ENCODE measurements at regions not wholly inside any gene's neighbourhood (a gene's known extent, or its start where the extent isn't known, plus 50 kb on each side); places are given as distances from the start of the nearest gene placed in this dataset.

GRCh38 chr2:62415518-62415917, 90.5 kb downstream of the TMEM17 start:
- Histone ChIP-seq H3K27me3 (ENCODE audit: control insufficient read depth in 2 of 2, insufficient read depth in 1 of 2, low read length in 1 of 2) (no peaks in the 10 kb centered on the region), H3K27ac (ENCODE audit: low read depth in 1 of 2, low read length in 1 of 2) (no peak overlapping the region), H3K9me3 (ENCODE audit: control insufficient read depth in 2 of 2, insufficient read depth in 1 of 2, low read length in 1 of 2) (no peaks in the 10 kb centered on the region), H3K4me3 (ENCODE audit: low read length in 2 of 2) (no peak overlapping the region), H3K36me3 (ENCODE audit: control insufficient read depth in 2 of 2, insufficient read depth in 2 of 2, low read length in 1 of 2) (no peaks in the 10 kb centered on the region), H3K4me1 (ENCODE audit: control insufficient read depth in 2 of 2, insufficient read depth in 2 of 2, low read length in 2 of 2) (peaks cover 0 to 20% of the 10 kb centered on the region in 2 donors)
- 98% methylated on average over 2 of the region's 2 CpGs for WGBS
- no peak for DNase-seq (ENCODE audit: low read depth in 6 of 9, low spot score in 9 of 9)

GRCh38 chr2:62415019-62415431, 91.0 kb downstream of the TMEM17 start:
- H3K9me3 ChIP-seq (ENCODE audit: control insufficient read depth in 2 of 2, insufficient read depth in 1 of 2, low read length in 1 of 2): no peaks in the 10 kb centered on the region
- 26% methylated on average over 4 of the region's 4 CpGs for WGBS
- H3K4me1 ChIP-seq (ENCODE audit: control insufficient read depth in 2 of 2, insufficient read depth in 2 of 2, low read length in 2 of 2): peaks cover 0 to 20% of the 10 kb centered on the region in 2 donors
- no peaks in the 10 kb centered on the region for H3K36me3 ChIP-seq (ENCODE audit: control insufficient read depth in 2 of 2, insufficient read depth in 2 of 2, low read length in 1 of 2)
- no peak overlapping the region for H3K27ac ChIP-seq (ENCODE audit: low read depth in 1 of 2, low read length in 1 of 2)
- H3K4me3 ChIP-seq (ENCODE audit: low read length in 2 of 2): no peak overlapping the region
- DNase-seq (ENCODE audit: low read depth in 6 of 9, low spot score in 9 of 9): peak in 1 of 9 donors; percentile 44
- no peaks in the 10 kb centered on the region for H3K27me3 ChIP-seq (ENCODE audit: control insufficient read depth in 2 of 2, insufficient read depth in 1 of 2, low read length in 1 of 2)

- H3K27ac ChIP-seq (ENCODE audit: low read depth in 1 of 2, low read length in 1 of 2): no peak overlapping the region
- WGBS: 97% methylated on average over 7 of the region's 7 CpGs
These were observed 92.8 kb downstream of the TMEM17 start for GRCh38 chr2:62413116-62413663.

GRCh38 chr2:62412347-62412742, 93.7 kb downstream of the TMEM17 start:
- no peaks in the 10 kb centered on the region for H3K36me3 ChIP-seq (ENCODE audit: control insufficient read depth in 2 of 2, insufficient read depth in 2 of 2, low read length in 1 of 2)
- H3K4me3 ChIP-seq (ENCODE audit: low read length in 2 of 2): no peak overlapping the region
- WGBS: 65% methylated on average over 4 of the region's 4 CpGs
- peaks cover 0 to 20% of the 10 kb centered on the region in 2 donors for H3K4me1 ChIP-seq (ENCODE audit: control insufficient read depth in 2 of 2, insufficient read depth in 2 of 2, low read length in 2 of 2)
- DNase-seq (ENCODE audit: low read depth in 6 of 9, low spot score in 9 of 9): no peak
- H3K9me3 ChIP-seq (ENCODE audit: control insufficient read depth in 2 of 2, insufficient read depth in 1 of 2, low read length in 1 of 2): no peaks in the 10 kb centered on the region
- no peak overlapping the region for H3K27ac ChIP-seq (ENCODE audit: low read depth in 1 of 2, low read length in 1 of 2)
- no peaks in the 10 kb centered on the region for H3K27me3 ChIP-seq (ENCODE audit: control insufficient read depth in 2 of 2, insufficient read depth in 1 of 2, low read length in 1 of 2)

More at GRCh38 chr2:62413116-62413663, 92.8 kb downstream of the TMEM17 start:
- DNase-seq (ENCODE audit: low read depth in 6 of 9, low spot score in 9 of 9): no peak
- Histone ChIP-seq H3K4me3 (ENCODE audit: low read length in 2 of 2) (no peak overlapping the region), H3K9me3 (ENCODE audit: control insufficient read depth in 2 of 2, insufficient read depth in 1 of 2, low read length in 1 of 2) (no peaks in the 10 kb centered on the region), H3K36me3 (ENCODE audit: control insufficient read depth in 2 of 2, insufficient read depth in 2 of 2, low read length in 1 of 2) (no peaks in the 10 kb centered on the region), H3K4me1 (ENCODE audit: control insufficient read depth in 2 of 2, insufficient read depth in 2 of 2, low read length in 2 of 2) (peaks cover 0 to 20% of the 10 kb centered on the region in 2 donors), H3K27me3 (ENCODE audit: control insufficient read depth in 2 of 2, insufficient read depth in 1 of 2, low read length in 1 of 2) (no peaks in the 10 kb centered on the region)

GRCh38 chr2:62410926-62411456, 95.0 kb downstream of the TMEM17 start:
- no peaks in the 10 kb centered on the region for H3K9me3 ChIP-seq (ENCODE audit: control insufficient read depth in 2 of 2, insufficient read depth in 1 of 2, low read length in 1 of 2)
- 96% methylated on average over 2 of the region's 2 CpGs for WGBS
- no peak overlapping the region for H3K4me3 ChIP-seq (ENCODE audit: low read length in 2 of 2)
- no peaks in the 10 kb centered on the region for H3K36me3 ChIP-seq (ENCODE audit: control insufficient read depth in 2 of 2, insufficient read depth in 2 of 2, low read length in 1 of 2)
- H3K27me3 ChIP-seq (ENCODE audit: control insufficient read depth in 2 of 2, insufficient read depth in 1 of 2, low read length in 1 of 2): no peaks in the 10 kb centered on the region
- peaks cover 0 to 20% of the 10 kb centered on the region in 2 donors for H3K4me1 ChIP-seq (ENCODE audit: control insufficient read depth in 2 of 2, insufficient read depth in 2 of 2, low read length in 2 of 2)
- DNase-seq (ENCODE audit: low read depth in 6 of 9, low spot score in 9 of 9): no peak
- H3K27ac ChIP-seq (ENCODE audit: low read depth in 1 of 2, low read length in 1 of 2): no peak overlapping the region

- no peaks in the 10 kb centered on the region for H3K9me3 ChIP-seq (ENCODE audit: control insufficient read depth in 2 of 2, insufficient read depth in 1 of 2, low read length in 1 of 2)
- H3K4me3 ChIP-seq (ENCODE audit: low read length in 2 of 2): no peak overlapping the region
- DNase-seq (ENCODE audit: low read depth in 6 of 9, low spot score in 9 of 9): peak in 1 of 9 donors; percentile 28
- WGBS: 89% methylated on average over 9 of the region's 9 CpGs
- no peak overlapping the region for H3K27ac ChIP-seq (ENCODE audit: low read depth in 1 of 2, low read length in 1 of 2)
- no peaks in the 10 kb centered on the region for H3K27me3 ChIP-seq (ENCODE audit: control insufficient read depth in 2 of 2, insufficient read depth in 1 of 2, low read length in 1 of 2)
- no peaks in the 10 kb centered on the region for H3K36me3 ChIP-seq (ENCODE audit: control insufficient read depth in 2 of 2, insufficient read depth in 2 of 2, low read length in 1 of 2)
- peaks cover 0 to 15% of the 10 kb centered on the region in 2 donors for H3K4me1 ChIP-seq (ENCODE audit: control insufficient read depth in 2 of 2, insufficient read depth in 2 of 2, low read length in 2 of 2)
These were observed 96.0 kb downstream of the TMEM17 start for GRCh38 chr2:62410015-62410453.

GRCh38 chr2:62409442-62409841, 96.6 kb downstream of the TMEM17 start:
- H3K4me3 ChIP-seq (ENCODE audit: low read length in 2 of 2): no peak overlapping the region
- H3K27me3 ChIP-seq (ENCODE audit: control insufficient read depth in 2 of 2, insufficient read depth in 1 of 2, low read length in 1 of 2): no peaks in the 10 kb centered on the region
- H3K36me3 ChIP-seq (ENCODE audit: control insufficient read depth in 2 of 2, insufficient read depth in 2 of 2, low read length in 1 of 2): no peaks in the 10 kb centered on the region
- no peak overlapping the region for H3K27ac ChIP-seq (ENCODE audit: low read depth in 1 of 2, low read length in 1 of 2)
- H3K9me3 ChIP-seq (ENCODE audit: control insufficient read depth in 2 of 2, insufficient read depth in 1 of 2, low read length in 1 of 2): no peaks in the 10 kb centered on the region
- 96% methylated on average over 2 of the region's 2 CpGs for WGBS
- DNase-seq (ENCODE audit: low read depth in 6 of 9, low spot score in 9 of 9): no peak
- H3K4me1 ChIP-seq (ENCODE audit: control insufficient read depth in 2 of 2, insufficient read depth in 2 of 2, low read length in 2 of 2): peaks cover 0 to 14% of the 10 kb centered on the region in 2 donors

- Histone ChIP-seq H3K4me1 (ENCODE audit: control insufficient read depth in 2 of 2, insufficient read depth in 2 of 2, low read length in 2 of 2) (peaks cover 0 to 14% of the 10 kb centered on the region in 2 donors), H3K27me3 (ENCODE audit: control insufficient read depth in 2 of 2, insufficient read depth in 1 of 2, low read length in 1 of 2) (no peaks in the 10 kb centered on the region), H3K27ac (ENCODE audit: low read depth in 1 of 2, low read length in 1 of 2) (no peak overlapping the region), H3K36me3 (ENCODE audit: control insufficient read depth in 2 of 2, insufficient read depth in 2 of 2, low read length in 1 of 2) (no peaks in the 10 kb centered on the region), H3K9me3 (ENCODE audit: control insufficient read depth in 2 of 2, insufficient read depth in 1 of 2, low read length in 1 of 2) (no peaks in the 10 kb centered on the region), H3K4me3 (ENCODE audit: low read length in 2 of 2) (no peak overlapping the region)
- DNase-seq (ENCODE audit: low read depth in 6 of 9, low spot score in 9 of 9): no peak
- WGBS: 92% methylated on average over 10 of the region's 10 CpGs
These were observed 97.7 kb downstream of the TMEM17 start for GRCh38 chr2:62408241-62408677.

GRCh38 chr2:62407838-62408237, 98.2 kb downstream of the TMEM17 start:
- H3K4me1 ChIP-seq (ENCODE audit: control insufficient read depth in 2 of 2, insufficient read depth in 2 of 2, low read length in 2 of 2): peaks cover 0 to 14% of the 10 kb centered on the region in 2 donors
- H3K27ac ChIP-seq (ENCODE audit: low read depth in 1 of 2, low read length in 1 of 2): no peak overlapping the region
- H3K27me3 ChIP-seq (ENCODE audit: control insufficient read depth in 2 of 2, insufficient read depth in 1 of 2, low read length in 1 of 2): no peaks in the 10 kb centered on the region
- no peaks in the 10 kb centered on the region for H3K9me3 ChIP-seq (ENCODE audit: control insufficient read depth in 2 of 2, insufficient read depth in 1 of 2, low read length in 1 of 2)
- H3K36me3 ChIP-seq (ENCODE audit: control insufficient read depth in 2 of 2, insufficient read depth in 2 of 2, low read length in 1 of 2): no peaks in the 10 kb centered on the region
- 81% methylated on average over 6 of the region's 6 CpGs for WGBS
- no peak for DNase-seq (ENCODE audit: low read depth in 6 of 9, low spot score in 9 of 9)
- H3K4me3 ChIP-seq (ENCODE audit: low read length in 2 of 2): no peak overlapping the region

All from thymus (tissue), 11 donors.